ENCODE measurements at regions not wholly inside any gene's neighbourhood (a gene's known extent, or its start where the extent isn't known, plus 50 kb on each side); places are given as distances from the start of the nearest gene placed in this dataset.

- Mint-ChIP-seq H3K36me3 (peaks cover 7% of the 10 kb centered on the region), H3K9me3 (peaks cover 16% of the 10 kb centered on the region), H3K27ac (no peak overlapping the region), H3K4me3 (no peak overlapping the region), H3K27me3 (peaks cover 34% of the 10 kb centered on the region), H3K4me1 (ENCODE audit: unreplicated experiment) (peaks cover 27% of the 10 kb centered on the region)
- TF ChIP-seq, protein P1, sequence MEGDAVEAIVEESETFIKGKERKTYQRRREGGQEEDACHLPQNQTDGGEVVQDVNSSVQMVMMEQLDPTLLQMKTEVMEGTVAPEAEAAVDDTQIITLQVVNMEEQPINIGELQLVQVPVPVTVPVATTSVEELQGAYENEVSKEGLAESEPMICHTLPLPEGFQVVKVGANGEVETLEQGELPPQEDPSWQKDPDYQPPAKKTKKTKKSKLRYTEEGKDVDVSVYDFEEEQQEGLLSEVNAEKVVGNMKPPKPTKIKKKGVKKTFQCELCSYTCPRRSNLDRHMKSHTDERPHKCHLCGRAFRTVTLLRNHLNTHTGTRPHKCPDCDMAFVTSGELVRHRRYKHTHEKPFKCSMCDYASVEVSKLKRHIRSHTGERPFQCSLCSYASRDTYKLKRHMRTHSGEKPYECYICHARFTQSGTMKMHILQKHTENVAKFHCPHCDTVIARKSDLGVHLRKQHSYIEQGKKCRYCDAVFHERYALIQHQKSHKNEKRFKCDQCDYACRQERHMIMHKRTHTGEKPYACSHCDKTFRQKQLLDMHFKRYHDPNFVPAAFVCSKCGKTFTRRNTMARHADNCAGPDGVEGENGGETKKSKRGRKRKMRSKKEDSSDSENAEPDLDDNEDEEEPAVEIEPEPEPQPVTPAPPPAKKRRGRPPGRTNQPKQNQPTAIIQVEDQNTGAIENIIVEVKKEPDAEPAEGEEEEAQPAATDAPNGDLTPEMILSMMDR (conservative IDR thresholded peaks at IDR 0.05), result no peak
- DNase-seq (ENCODE audit: extremely low spot score, unreplicated experiment), result no peak
Measured at GRCh38 chr5:135657536-135658305, 78.9 kb upstream of the CXCL14 start.

DNA sequence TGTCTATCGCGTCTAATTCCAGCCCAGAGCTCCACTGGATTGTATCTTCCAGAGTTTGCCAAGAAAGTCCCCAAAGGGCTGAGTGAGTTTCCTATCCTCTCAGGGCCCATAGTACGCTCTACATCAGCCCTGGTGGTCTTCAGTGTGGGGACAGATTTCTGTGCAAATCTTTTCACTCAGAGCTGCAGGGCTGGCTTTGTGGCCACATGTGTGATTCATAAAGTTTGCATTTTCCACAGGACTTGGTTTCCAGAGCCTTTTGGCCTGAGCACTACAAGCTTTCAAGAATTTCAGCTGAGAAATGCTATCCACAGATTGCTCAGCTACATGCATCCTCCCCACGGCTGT lies 76.7 kb upstream of the CXCL14 start:
- H3K27me3 Mint-ChIP-seq, result peaks cover 24% of the 10 kb centered on the region
- peaks cover 12% of the 10 kb centered on the region for H3K4me1 Mint-ChIP-seq (ENCODE audit: unreplicated experiment)
- H3K9me3 Mint-ChIP-seq, result peaks cover 17% of the 10 kb centered on the region
- H3K36me3 Mint-ChIP-seq, result peaks cover 7% of the 10 kb centered on the region
- no peak for DNase-seq (ENCODE audit: extremely low spot score, unreplicated experiment)
- TF ChIP-seq, protein P1 (conservative IDR thresholded peaks at IDR 0.05), result no peak
- H3K27ac Mint-ChIP-seq, result no peak overlapping the region
- H3K4me3 Mint-ChIP-seq, result no peak overlapping the region

DNA sequence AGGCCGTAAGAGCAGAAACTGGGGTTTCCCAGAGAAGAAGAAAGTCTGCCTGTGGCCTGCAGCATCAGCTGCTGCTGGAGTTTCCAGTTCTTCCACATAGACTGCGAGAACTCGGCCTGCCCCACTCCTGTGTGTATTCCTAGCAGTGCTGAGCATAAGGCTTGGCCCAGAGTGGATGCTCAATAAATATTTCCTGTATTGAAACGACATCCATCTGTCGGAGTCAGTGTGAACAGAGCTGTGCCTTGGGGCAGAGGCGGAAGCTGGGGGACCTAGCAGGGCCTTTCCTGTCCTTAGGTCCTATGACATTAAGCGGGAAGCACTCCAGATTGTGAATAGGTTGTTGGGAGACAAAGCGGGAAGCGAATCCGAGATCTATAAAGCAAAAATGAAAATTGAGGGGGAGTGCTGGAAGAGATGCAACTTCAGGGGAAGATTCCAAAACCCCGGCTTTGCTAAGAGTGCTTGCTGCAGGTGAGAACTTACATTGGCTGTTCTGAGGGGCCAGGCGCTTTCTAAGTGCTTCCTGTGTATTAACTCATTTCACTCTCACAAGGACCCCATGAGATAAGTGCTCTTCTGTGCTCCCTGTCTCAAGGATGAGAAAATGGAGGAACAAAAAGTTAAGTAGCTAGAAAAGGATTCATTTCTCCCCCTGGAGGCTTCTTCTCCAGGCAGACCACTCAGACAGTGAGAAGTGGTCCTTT lies 76.1 kb upstream of the CXCL14 start:
- H3K27me3 Mint-ChIP-seq, result peaks cover 19% of the 10 kb centered on the region
- H3K36me3 Mint-ChIP-seq, result peaks cover 7% of the 10 kb centered on the region
- no peak for DNase-seq (ENCODE audit: extremely low spot score, unreplicated experiment)
- peaks cover 17% of the 10 kb centered on the region for H3K9me3 Mint-ChIP-seq
- H3K4me3 Mint-ChIP-seq, result no peak overlapping the region
- peak overlapping the region; percentile 27 for H3K27ac Mint-ChIP-seq
- TF ChIP-seq, protein P1 (conservative IDR thresholded peaks at IDR 0.05), result no peak
- H3K4me1 Mint-ChIP-seq (ENCODE audit: unreplicated experiment), result peaks cover 12% of the 10 kb centered on the region

DNA sequence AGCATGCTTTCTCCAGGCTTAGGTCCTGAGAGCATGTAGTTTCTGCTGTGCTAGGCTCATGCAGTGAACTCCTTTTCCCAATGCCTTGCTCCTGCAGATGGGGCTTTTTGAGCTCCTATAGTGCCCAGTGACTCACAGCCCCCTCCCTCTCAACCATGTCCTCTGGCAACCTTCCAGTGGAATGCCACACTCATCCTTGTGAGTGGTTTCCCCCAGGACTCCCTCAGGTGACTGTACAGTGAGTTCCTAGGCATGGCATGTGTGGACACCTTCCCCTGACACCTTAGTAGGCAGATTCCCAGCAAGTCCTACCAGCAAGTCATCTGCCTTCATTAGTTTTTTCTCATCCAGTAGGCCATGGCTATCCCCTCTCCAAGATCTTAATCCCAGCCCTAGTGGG lies 72.4 kb upstream of the CXCL14 start:
- peaks cover 12% of the 10 kb centered on the region for H3K4me1 Mint-ChIP-seq (ENCODE audit: unreplicated experiment)
- H3K4me3 Mint-ChIP-seq, result no peak overlapping the region
- peaks cover 18% of the 10 kb centered on the region for H3K27me3 Mint-ChIP-seq
- no peaks in the 10 kb centered on the region for H3K36me3 Mint-ChIP-seq
- DNase-seq (ENCODE audit: extremely low spot score, unreplicated experiment), result no peak
- H3K9me3 Mint-ChIP-seq, result peaks cover 5% of the 10 kb centered on the region
- TF ChIP-seq, protein P1 (conservative IDR thresholded peaks at IDR 0.05), result no peak
- H3K27ac Mint-ChIP-seq, result no peak overlapping the region

DNA sequence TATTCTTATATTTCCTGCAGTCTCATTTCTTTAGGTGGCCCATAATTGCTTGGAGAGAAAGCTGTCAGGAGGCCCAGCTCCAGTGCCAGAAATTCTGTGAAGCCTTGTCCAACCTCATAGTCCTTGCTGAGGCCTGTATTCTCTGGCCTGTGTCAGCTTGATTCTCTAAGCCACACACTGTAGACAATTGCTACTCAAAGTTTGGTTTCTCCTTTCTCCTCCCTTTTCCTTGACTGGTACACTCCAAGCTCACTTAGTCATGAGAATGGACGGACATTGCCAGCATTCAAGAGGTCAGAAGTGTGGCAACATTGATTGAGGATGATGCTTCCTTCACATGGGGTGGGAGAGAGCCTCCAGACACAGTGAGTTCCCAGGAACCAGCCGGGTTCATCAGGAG lies 71.3 kb upstream of the CXCL14 start:
- no peak overlapping the region for H3K27ac Mint-ChIP-seq

More for the DNA sequence above, 71.3 kb upstream of the CXCL14 start:
- Mint-ChIP-seq H3K9me3 (peaks cover 5% of the 10 kb centered on the region), H3K4me3 (no peak overlapping the region), H3K27me3 (peaks cover 21% of the 10 kb centered on the region), H3K36me3 (no peaks in the 10 kb centered on the region), H3K4me1 (ENCODE audit: unreplicated experiment) (peaks cover 10% of the 10 kb centered on the region)
- no peak for DNase-seq (ENCODE audit: extremely low spot score, unreplicated experiment)
- TF ChIP-seq, protein P1 (conservative IDR thresholded peaks at IDR 0.05), result no peak

Measured in type B pancreatic cell (in vitro differentiated cells).